H1 (cell line): ENCODE measurements at regions not wholly inside any gene's neighbourhood (a gene's known extent, or its start where the extent isn't known, plus 50 kb on each side); places are given as distances from the start of the nearest gene placed in this dataset.

Source experiments
- CTCF ChIA-PET: fragments of 300-600 bp; sonication (Branson Sonifier 250); formaldehyde crosslinking; loops from one replicate; lab custom pipeline; 2021; ENCODE audit not compliant: partially characterized antibody; lab: Charles Lee
- POLR2A ChIA-PET: fragments of 300-600 bp; sonication (Branson Sonifier 250); formaldehyde crosslinking; loops from one replicate; lab custom pipeline; 2021; ENCODE audit warnings: inconsistent platforms; ENCODE audit not compliant: partially characterized antibody; lab: Charles Lee
- DNase-seq, 2 experiments: peaks; one replicate each; pipeline versions ENCODE4 v3.0.0 to v3.0.0-alpha.2; 2010 to 2022; ENCODE audit warnings: low spot score in 2 of 2, low read depth in 1 of 2, mixed read lengths in 1 of 2
- FAIRE-seq: peaks from 2 replicates; lab custom pipeline; 2011; peaks lifted over from hg19 to GRCh38; lab: Jason Lieb, UNC
- H2AFZ ChIP-seq: 2 replicates; pipeline ENCODE4 v1.8.1; 2012; ENCODE audit warnings: low read length, inconsistent platforms
- H2AK5ac ChIP-seq: 2 replicates; pipeline ENCODE4 v1.6.1; 2013; ENCODE audit warnings: low read depth, low read length
- H2BK120ac ChIP-seq: replicated peaks from 2 replicates; pipeline ENCODE3; 2013; ENCODE audit warnings: low read depth, low read length, inconsistent platforms
- H2BK12ac ChIP-seq: 2 replicates; pipeline ENCODE4 v1.6.1; 2013; ENCODE audit warnings: low read depth, low read length
- H2BK15ac ChIP-seq: 2 replicates; pipeline ENCODE4 v1.6.1; 2013; ENCODE audit warnings: low read length
- H2BK20ac ChIP-seq: 2 replicates; pipeline ENCODE4 v1.6.1; 2013; ENCODE audit warnings: low read length
- H2BK5ac ChIP-seq: 2 replicates; pipeline ENCODE4 v1.6.1; 2013; ENCODE audit warnings: low read depth, low read length
- H3K14ac ChIP-seq: 2 replicates; pipeline ENCODE4 v1.6.1; 2013; ENCODE audit warnings: inconsistent platforms; ENCODE audit not compliant: insufficient read length
- H3K18ac ChIP-seq: 2 replicates; pipeline ENCODE4 v1.6.1; 2013; ENCODE audit warnings: low read length; ENCODE audit errors: extremely low read depth
- H3K23ac ChIP-seq: 2 replicates; pipeline ENCODE4 v1.6.1; 2013; ENCODE audit warnings: inconsistent platforms; ENCODE audit not compliant: insufficient read length
- H3K23me2 ChIP-seq: 2 replicates; pipeline ENCODE4 v1.6.1; 2013; ENCODE audit warnings: low read depth, low read length
- H3K27ac ChIP-seq: 2 replicates; pipeline ENCODE4 v1.6.1; 2011; ENCODE audit warnings: low read depth, low read length, inconsistent platforms
- H3K27me3 ChIP-seq, 4 experiments: replicated peaks in 1 of 4; 1 replicate in 1 of 4; 2 replicates in 3 of 4; pipeline versions ENCODE4 v1.6.1 to v1.8.1; 2011 to 2013; ENCODE audit warnings: low read length in 3 of 4, mild to moderate bottlenecking in 3 of 4, inconsistent platforms in 2 of 4, mixed read lengths in 2 of 4, moderate library complexity in 1 of 4; ENCODE audit not compliant: control insufficient read depth in 3 of 4, insufficient read depth in 3 of 4; ENCODE audit errors: extremely low read depth in 1 of 4
- H3K36me3 ChIP-seq, 4 experiments: 2 replicates each; pipeline versions ENCODE4 v1.6.1 to v1.8.1; 2011 to 2013; ENCODE audit warnings: mild to moderate bottlenecking in 4 of 4, low read length in 3 of 4, moderate library complexity in 2 of 4, control low read depth in 1 of 4, inconsistent platforms in 1 of 4; ENCODE audit not compliant: insufficient read depth in 4 of 4, control insufficient read depth in 2 of 4
- H3K4ac ChIP-seq: replicated peaks from 2 replicates; pipeline ENCODE3; 2013; ENCODE audit warnings: low read length, low read depth, mixed read lengths, inconsistent platforms; ENCODE audit not compliant: insufficient read length
- H3K4me1 ChIP-seq, 4 experiments: replicated peaks in 1 of 4; 1 replicate in 1 of 4; 2 replicates in 3 of 4; pipeline versions ENCODE4 v1.6.1 to v1.8.1; 2011 to 2013; ENCODE audit warnings: low read length in 3 of 4, inconsistent platforms in 2 of 4, mixed read lengths in 1 of 4; ENCODE audit not compliant: insufficient read depth in 4 of 4, control insufficient read depth in 3 of 4
- H3K4me2 ChIP-seq, 2 experiments: 2 replicates each; pipeline versions ENCODE4 v1.6.1 to v1.8.1; 2011 to 2013; ENCODE audit warnings: low read depth in 2 of 2, low read length in 2 of 2, control low read depth in 1 of 2, inconsistent platforms in 1 of 2, mild to moderate bottlenecking in 1 of 2; ENCODE audit not compliant: insufficient read depth in 1 of 2
- H3K4me3 ChIP-seq, 4 experiments: fragments of 200-600, 300-600 bp in 1 of 4; sonication (generic), shearing (Covaris generic), sonication (Bioruptor Twin) in 1 of 4; 2 replicates each; pipeline versions ENCODE4 v1.5.1 to v1.8.1; 2011 to 2016; ENCODE audit warnings: low read length in 4 of 4, low read depth in 3 of 4, control low read depth in 2 of 4, inconsistent platforms in 2 of 4, mild to moderate bottlenecking in 2 of 4, mixed read lengths in 1 of 4, moderate library complexity in 1 of 4; ENCODE audit not compliant: insufficient read depth in 2 of 4; ENCODE audit errors: extremely low read depth in 1 of 4
- H3K56ac ChIP-seq: replicated peaks from 2 replicates; pipeline ENCODE3; 2013; ENCODE audit warnings: low read depth, mild to moderate bottlenecking, mixed read lengths, low read length, inconsistent platforms; ENCODE audit not compliant: insufficient read length
- H3K79me1 ChIP-seq: 2 replicates; pipeline ENCODE4 v1.6.1; 2013; ENCODE audit warnings: low read depth, low read length, control low read depth
- H3K79me2 ChIP-seq, 2 experiments: 2 replicates each; pipeline versions ENCODE4 v1.6.1 to v1.8.1; 2012 to 2013; ENCODE audit warnings: low read length in 2 of 2, mild to moderate bottlenecking in 2 of 2, inconsistent platforms in 1 of 2; ENCODE audit not compliant: insufficient read depth in 2 of 2, control insufficient read depth in 1 of 2
- H3K9ac ChIP-seq, 4 experiments: replicated peaks in 1 of 4; 1 replicate in 1 of 4; 2 replicates in 3 of 4; pipeline versions ENCODE4 v1.6.1 to v1.8.1; 2011 to 2013; ENCODE audit warnings: low read depth in 3 of 4, low read length in 3 of 4, control low read depth in 2 of 4, mild to moderate bottlenecking in 2 of 4, moderate library complexity in 2 of 4, inconsistent platforms in 1 of 4; ENCODE audit errors: extremely low read depth in 1 of 4
- H3K9me3 ChIP-seq, 2 experiments: 2 replicates each; pipeline versions ENCODE4 v1.6.1 to v1.8.1; 2012 to 2013; ENCODE audit warnings: mild to moderate bottlenecking in 2 of 2, moderate library complexity in 2 of 2, control low read depth in 1 of 2, inconsistent platforms in 1 of 2, low read depth in 1 of 2, low read length in 1 of 2, mixed read lengths in 1 of 2; ENCODE audit not compliant: insufficient read depth in 2 of 2
- H4K20me1 ChIP-seq, 2 experiments: replicated peaks in 1 of 2; 2 replicates each; pipeline versions ENCODE3 to v1.8.1; 2011 to 2013; ENCODE audit warnings: inconsistent platforms in 2 of 2, low read length in 2 of 2, mild to moderate bottlenecking in 1 of 2; ENCODE audit not compliant: insufficient read depth in 2 of 2, control insufficient read depth in 1 of 2
- H4K5ac ChIP-seq: 2 replicates; pipeline ENCODE4 v1.6.1; 2013; ENCODE audit warnings: low read length, low read depth, mixed read lengths, inconsistent platforms; ENCODE audit not compliant: insufficient read length
- H4K8ac ChIP-seq: 2 replicates; pipeline ENCODE4 v1.8.0; 2013; ENCODE audit warnings: mild to moderate bottlenecking, moderate library complexity, low read length, inconsistent platforms; ENCODE audit not compliant: insufficient read depth; ENCODE audit errors: extremely low read depth
- H4K91ac ChIP-seq: replicated peaks from 2 replicates; pipeline ENCODE3; 2013; ENCODE audit warnings: low read length, mixed read lengths, inconsistent platforms; ENCODE audit not compliant: insufficient read length
- SAP30 ChIP-seq: fragments of 300-600 bp; sonication (generic); IDR thresholded peaks from 2 replicates; pipeline ENCODE4 v1.7.1; 2012; ENCODE audit warnings: low read length, moderate library complexity, mild to moderate bottlenecking, inconsistent platforms; ENCODE audit not compliant: insufficient read depth, insufficient replicate concordance
- SUZ12 ChIP-seq: fragments of 200-600 bp; sonication (generic); IDR thresholded peaks from 2 replicates; pipeline ENCODE4 v1.6.1; 2012; ENCODE audit warnings: mild to moderate bottlenecking, inconsistent platforms, low read length, moderate library complexity, mixed read lengths
- WGBS, 2 experiments: shearing (Covaris generic) in 1 of 2; methylation state at CpG; one replicate each; pipeline versions ENCODE4 v1.1.6 to v1.1.7; 2013 to 2015; ENCODE audit warnings: low lambda C conversion rate in 2 of 2, mixed read lengths in 2 of 2, inconsistent platforms in 1 of 2, low coverage in 1 of 2, missing lambda C conversion rate in 1 of 2; ENCODE audit not compliant: insufficient replicate concordance in 2 of 2, insufficient coverage in 1 of 2, insufficient read length in 1 of 2; ENCODE audit errors: extremely low coverage in 1 of 2, missing lambda C conversion rate in 1 of 2; 5-methylcytosine and 5-hydroxymethylcytosine counted together

DNA sequence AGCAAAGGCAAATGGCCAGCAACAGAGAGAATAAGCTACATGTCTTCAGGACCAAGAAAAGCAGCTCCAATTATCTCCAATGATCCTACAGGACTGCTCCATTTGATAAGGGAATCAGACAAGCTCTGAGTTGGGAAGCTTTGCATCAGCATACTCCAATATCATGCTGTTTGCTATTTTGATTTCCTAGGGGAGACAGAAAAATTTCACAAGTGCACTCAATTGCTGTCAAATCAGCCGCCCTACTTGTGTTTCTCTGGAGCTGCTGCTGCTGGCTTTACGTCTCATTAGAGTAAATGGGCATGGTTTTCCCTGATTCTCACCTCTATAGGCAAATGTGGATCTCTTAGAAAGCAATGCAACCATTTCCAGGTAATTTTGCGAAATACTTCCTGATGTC is 201.7 kb downstream of the PRELID2 start:
- H3K9ac ChIP-seq: no peak overlapping the region
- H3K14ac ChIP-seq: no peak overlapping the region
- ChIA-PET CTCF (interaction anchor here (1.2 kb wide), 1 partner anchor 10 kb away, joined by 3 read pairs; no protein-coding TSS in a partner anchor), POLR2A (no interaction called here)
- H3K27me3 ChIP-seq: no peaks in the 10 kb centered on the region
- H4K91ac ChIP-seq: no peak overlapping the region
- no peak for TF ChIP-seq SUZ12
- TF ChIP-seq SAP30: no peak
- no peaks in the 10 kb centered on the region for H3K9me3 ChIP-seq
- no peak overlapping the region for H3K23ac ChIP-seq
- DNase-seq (no peak), FAIRE-seq (no peak)
- no peak overlapping the region for H2BK15ac ChIP-seq
- H3K23me2 ChIP-seq: peaks cover 3% of the 10 kb centered on the region; the same call in 1 of the 2 replicates
- no peak overlapping the region for H2AK5ac ChIP-seq
- H2BK5ac ChIP-seq: no peak overlapping the region
- no peaks in the 10 kb centered on the region for H3K79me1 ChIP-seq
- H3K4me2 ChIP-seq: no peak overlapping the region
- H2BK20ac ChIP-seq: no peak overlapping the region
- H3K4me1 ChIP-seq: no peaks in the 10 kb centered on the region
- no peak overlapping the region for H3K27ac ChIP-seq
- no peak overlapping the region for H3K4ac ChIP-seq
- H3K4me3 ChIP-seq: no peak overlapping the region
- no peak overlapping the region for H2BK120ac ChIP-seq
- no peak overlapping the region for H4K5ac ChIP-seq
- no peak overlapping the region for H3K18ac ChIP-seq
- H4K8ac ChIP-seq: no peak overlapping the region
- no peaks in the 10 kb centered on the region for H3K79me2 ChIP-seq
- no peak overlapping the region for H2AFZ ChIP-seq
- no peaks in the 10 kb centered on the region for H3K36me3 ChIP-seq
- no peaks in the 10 kb centered on the region for H4K20me1 ChIP-seq
- no peak overlapping the region for H2BK12ac ChIP-seq
- 91% methylated on average over 3 of the region's 3 CpGs; no CpG with 5 or more reads in 1 of the 2 experiments for WGBS, 2 experiments
- H3K56ac ChIP-seq: no peak overlapping the region
